ENCODE measurements at regions not wholly inside any gene's neighbourhood (a gene's known extent, or its start where the extent isn't known, plus 50 kb on each side); places are given as distances from the start of the nearest gene placed in this dataset.

DNA sequence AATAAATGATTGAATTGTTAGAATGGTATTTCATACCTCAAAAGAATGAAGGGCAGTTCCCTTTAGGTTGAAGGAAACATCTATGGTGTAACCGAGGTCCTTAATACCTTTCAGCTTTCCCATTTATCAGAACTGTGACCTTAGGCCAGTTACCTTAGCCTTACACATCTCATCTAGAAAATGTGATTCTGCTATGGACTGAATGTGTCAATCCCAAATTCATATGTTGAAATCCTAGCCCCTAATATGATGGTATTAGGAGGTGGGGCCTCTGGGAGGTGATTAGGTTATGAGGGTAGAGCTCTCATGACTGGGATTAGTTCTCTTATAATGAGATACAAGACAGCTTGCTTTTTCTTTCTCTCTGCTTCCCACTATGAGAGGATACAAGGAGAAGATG is 441.9 kb downstream of the PLK2 start:
- TF ChIP-seq EP300 (IDR thresholded peaks at IDR 0.05) (no peak), POLR2AphosphoS5 (IDR thresholded peaks at IDR 0.05) (no peak)
- TF ChIP-seq, protein P1, sequence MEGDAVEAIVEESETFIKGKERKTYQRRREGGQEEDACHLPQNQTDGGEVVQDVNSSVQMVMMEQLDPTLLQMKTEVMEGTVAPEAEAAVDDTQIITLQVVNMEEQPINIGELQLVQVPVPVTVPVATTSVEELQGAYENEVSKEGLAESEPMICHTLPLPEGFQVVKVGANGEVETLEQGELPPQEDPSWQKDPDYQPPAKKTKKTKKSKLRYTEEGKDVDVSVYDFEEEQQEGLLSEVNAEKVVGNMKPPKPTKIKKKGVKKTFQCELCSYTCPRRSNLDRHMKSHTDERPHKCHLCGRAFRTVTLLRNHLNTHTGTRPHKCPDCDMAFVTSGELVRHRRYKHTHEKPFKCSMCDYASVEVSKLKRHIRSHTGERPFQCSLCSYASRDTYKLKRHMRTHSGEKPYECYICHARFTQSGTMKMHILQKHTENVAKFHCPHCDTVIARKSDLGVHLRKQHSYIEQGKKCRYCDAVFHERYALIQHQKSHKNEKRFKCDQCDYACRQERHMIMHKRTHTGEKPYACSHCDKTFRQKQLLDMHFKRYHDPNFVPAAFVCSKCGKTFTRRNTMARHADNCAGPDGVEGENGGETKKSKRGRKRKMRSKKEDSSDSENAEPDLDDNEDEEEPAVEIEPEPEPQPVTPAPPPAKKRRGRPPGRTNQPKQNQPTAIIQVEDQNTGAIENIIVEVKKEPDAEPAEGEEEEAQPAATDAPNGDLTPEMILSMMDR (IDR thresholded peaks at IDR 0.05), result no peak
- WGBS, 2 donors (ENCODE audit: low coverage in 1 of 2), result 80 to 88% methylated on average over 1 of the region's 1 CpG
- peaks cover 0 to 4% (median 0%) of the 10 kb centered on the region in 3 donors for H3K4me1 ChIP-seq
- no peaks in the 10 kb centered on the region for H3K36me3 ChIP-seq
- no peaks in the 10 kb centered on the region for H3K9me3 ChIP-seq
- H3K27ac ChIP-seq, result no peak overlapping the region
- no peak overlapping the region for H3K4me3 ChIP-seq
- no peaks in the 10 kb centered on the region for H3K27me3 ChIP-seq
- no peak for ATAC-seq

DNA sequence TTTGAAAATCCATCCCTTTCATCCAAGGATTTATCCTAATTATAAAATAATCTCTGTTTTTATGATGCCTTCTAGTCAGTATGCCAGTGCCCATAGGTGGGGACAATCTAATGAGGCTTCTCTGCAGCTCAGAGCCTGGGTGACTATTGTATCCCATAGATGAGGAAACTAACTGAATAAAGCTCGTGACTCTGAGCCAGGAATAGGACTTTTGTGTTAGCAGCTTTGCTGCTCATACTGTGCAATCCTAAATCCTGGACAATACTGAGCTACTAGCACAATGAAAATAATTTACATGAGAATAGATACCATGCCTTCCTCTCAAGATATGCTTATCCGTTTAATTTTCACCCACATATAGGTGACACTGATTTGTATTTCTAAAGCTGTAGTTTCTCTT is 443.0 kb downstream of the PLK2 start:
- 71 to 79% methylated on average over 2 of the region's 2 CpGs for WGBS, 2 donors (ENCODE audit: low coverage in 1 of 2)
- Histone ChIP-seq H3K4me1 (peaks cover 0 to 4% (median 0%) of the 10 kb centered on the region in 3 donors), H3K27ac (no peak overlapping the region), H3K4me3 (no peak overlapping the region), H3K36me3 (no peaks in the 10 kb centered on the region), H3K27me3 (no peaks in the 10 kb centered on the region), H3K9me3 (no peaks in the 10 kb centered on the region)
- no peak for ATAC-seq
- no peak for TF ChIP-seq POLR2AphosphoS5 (IDR thresholded peaks at IDR 0.05)
- no peak for TF ChIP-seq POLR2A (IDR thresholded peaks at IDR 0.05)
- no peak for TF ChIP-seq EP300 (IDR thresholded peaks at IDR 0.05)
- TF ChIP-seq, protein P1 (IDR thresholded peaks at IDR 0.05), result no peak

DNA sequence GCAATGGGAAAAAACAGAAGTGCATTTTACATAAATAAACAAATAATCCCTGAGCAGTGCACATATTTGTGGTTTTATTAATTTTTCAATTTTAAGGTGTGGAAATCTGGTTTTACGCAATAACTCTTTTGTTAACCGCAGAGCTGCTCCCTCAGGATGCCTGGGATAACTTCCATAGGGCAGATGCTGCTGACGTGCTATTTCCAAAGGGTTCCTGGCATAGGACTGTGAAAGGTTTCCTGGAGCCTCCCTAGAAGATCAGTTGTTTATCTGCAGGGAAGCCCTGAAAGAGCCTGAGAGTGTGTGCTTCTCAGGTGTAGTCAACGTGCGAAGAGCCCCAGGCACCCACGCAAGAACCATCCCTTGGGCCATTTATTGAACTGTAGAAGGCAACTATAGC is 443.5 kb downstream of the PLK2 start:
- ATAC-seq, result peak; percentile 26
- H3K27ac ChIP-seq, result no peak overlapping the region
- H3K27me3 ChIP-seq, result no peaks in the 10 kb centered on the region
- 70 to 73% methylated on average over 4 to 6 of the region's 6 CpGs for WGBS, 2 donors (ENCODE audit: low coverage in 1 of 2)
- no peaks in the 10 kb centered on the region for H3K36me3 ChIP-seq
- H3K4me3 ChIP-seq, result no peak overlapping the region
- H3K4me1 ChIP-seq, result peaks cover 0 to 4% (median 0%) of the 10 kb centered on the region in 3 donors
- TF ChIP-seq POLR2AphosphoS5 (IDR thresholded peaks at IDR 0.05) (no peak), POLR2A (IDR thresholded peaks at IDR 0.05) (no peak), EP300 (IDR thresholded peaks at IDR 0.05) (no peak)
- TF ChIP-seq, protein P1 (IDR thresholded peaks at IDR 0.05), result no peak
- H3K9me3 ChIP-seq, result no peaks in the 10 kb centered on the region

DNA sequence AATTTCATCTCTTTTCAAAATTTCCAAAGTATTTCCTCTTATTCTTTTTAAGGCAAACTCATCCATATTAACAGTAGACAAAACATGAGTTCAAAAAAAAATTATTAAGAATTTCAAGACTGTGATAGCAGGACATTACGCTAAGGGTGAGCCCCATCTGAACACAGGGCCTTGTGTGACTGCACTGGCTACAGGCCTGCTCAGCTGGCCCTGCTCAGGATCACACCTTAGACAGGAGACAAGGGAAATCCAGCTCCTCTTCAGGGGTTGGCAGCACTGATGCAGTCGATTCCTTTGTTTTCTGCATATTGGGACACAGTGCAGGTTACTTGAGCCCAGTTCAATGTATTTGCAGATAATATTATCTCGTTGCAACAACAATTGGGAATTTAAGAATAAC is 444.7 kb downstream of the PLK2 start:
- Histone ChIP-seq H3K9me3 (no peaks in the 10 kb centered on the region), H3K27me3 (no peaks in the 10 kb centered on the region), H3K4me1 (no peaks in the 10 kb centered on the region), H3K4me3 (no peak overlapping the region), H3K36me3 (no peaks in the 10 kb centered on the region), H3K27ac (no peak overlapping the region)
- WGBS, 2 donors (ENCODE audit: low coverage in 1 of 2), result 75 to 88% methylated on average over 2 of the region's 3 CpGs
- TF ChIP-seq POLR2A (IDR thresholded peaks at IDR 0.05) (no peak), POLR2AphosphoS5 (IDR thresholded peaks at IDR 0.05) (no peak), EP300 (IDR thresholded peaks at IDR 0.05) (no peak)
- TF ChIP-seq, protein P1 (IDR thresholded peaks at IDR 0.05), result no peak
- ATAC-seq, result no peak

DNA sequence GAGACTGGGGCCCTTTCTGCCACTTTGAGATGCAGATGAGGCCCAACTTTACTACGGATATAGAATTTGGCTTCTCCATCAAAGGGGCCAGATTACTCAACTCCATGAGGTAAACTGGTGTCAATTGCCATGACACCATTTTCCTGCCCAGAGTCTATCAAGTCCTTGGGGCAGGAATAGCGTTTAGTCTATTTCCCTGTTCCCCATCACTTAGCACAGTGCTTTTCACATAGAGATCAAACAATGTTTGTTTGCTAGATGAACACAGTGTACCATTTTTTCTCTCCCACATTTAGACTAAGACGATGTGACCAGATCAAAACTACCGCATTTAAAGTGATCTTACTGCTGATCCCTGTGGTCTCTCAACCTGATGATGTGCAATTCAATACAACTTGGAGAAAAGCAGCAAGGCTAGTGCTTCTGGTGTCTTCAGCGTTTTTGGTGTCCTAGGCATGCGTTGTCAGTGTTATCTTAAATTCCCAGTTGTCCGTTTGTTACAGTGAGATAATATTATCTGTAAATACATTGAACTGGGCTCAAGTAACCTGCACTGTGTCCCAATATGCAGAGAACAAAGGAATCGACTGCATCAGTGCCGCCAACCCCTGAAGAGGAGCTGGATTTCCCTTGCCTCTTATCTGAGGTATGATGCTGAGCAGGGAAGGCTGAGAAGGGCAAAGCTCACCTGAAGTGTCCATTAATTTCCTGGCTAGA is 446.2 kb downstream of the PLK2 start:
- no peak overlapping the region for H3K4me3 ChIP-seq
- H3K27ac ChIP-seq, result no peak overlapping the region
- H3K27me3 ChIP-seq, result no peaks in the 10 kb centered on the region
- ATAC-seq, result no peak
- TF ChIP-seq POLR2A (IDR thresholded peaks at IDR 0.05) (no peak), POLR2AphosphoS5 (IDR thresholded peaks at IDR 0.05) (no peak)
- TF ChIP-seq, protein P1 (IDR thresholded peaks at IDR 0.05), result no peak
- 77 to 100% methylated on average over 4 to 9 of the region's 9 CpGs for WGBS, 2 donors (ENCODE audit: low coverage in 1 of 2)
- no peaks in the 10 kb centered on the region for H3K9me3 ChIP-seq
- no peaks in the 10 kb centered on the region for H3K4me1 ChIP-seq
- no peaks in the 10 kb centered on the region for H3K36me3 ChIP-seq
